ENCODE measurements at regions not wholly inside any gene's neighbourhood (a gene's known extent, or its start where the extent isn't known, plus 50 kb on each side); places are given as distances from the start of the nearest gene placed in this dataset.
"Not testable (repeated sequence)": the region's sequence is repeated elsewhere in the genome, so short reads cannot be mapped to it uniquely, and the experiment has no call there.

DNA sequence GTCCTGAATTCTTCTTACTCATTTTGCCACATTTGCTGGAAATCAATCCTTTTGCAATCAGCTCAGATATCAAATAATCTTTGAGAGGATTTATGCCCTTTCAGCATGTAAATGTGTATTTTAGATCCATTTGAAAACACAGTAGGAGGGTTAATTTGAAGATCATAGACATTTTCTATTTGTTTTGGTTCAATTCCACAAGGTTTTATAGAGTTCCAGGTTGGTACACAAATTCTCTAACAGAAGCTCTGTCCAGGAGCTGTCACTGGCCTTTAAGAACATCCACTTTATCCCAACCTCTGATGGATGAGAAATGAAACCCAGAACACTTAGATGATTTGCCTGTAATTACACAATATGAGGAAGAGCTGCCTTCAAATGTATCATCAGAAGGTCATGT is 157.3 kb upstream of the CHAC2 start:
- no peak for DNase-seq (ENCODE audit: low read depth in 4 of 4, low spot score in 3 of 4)

DNA sequence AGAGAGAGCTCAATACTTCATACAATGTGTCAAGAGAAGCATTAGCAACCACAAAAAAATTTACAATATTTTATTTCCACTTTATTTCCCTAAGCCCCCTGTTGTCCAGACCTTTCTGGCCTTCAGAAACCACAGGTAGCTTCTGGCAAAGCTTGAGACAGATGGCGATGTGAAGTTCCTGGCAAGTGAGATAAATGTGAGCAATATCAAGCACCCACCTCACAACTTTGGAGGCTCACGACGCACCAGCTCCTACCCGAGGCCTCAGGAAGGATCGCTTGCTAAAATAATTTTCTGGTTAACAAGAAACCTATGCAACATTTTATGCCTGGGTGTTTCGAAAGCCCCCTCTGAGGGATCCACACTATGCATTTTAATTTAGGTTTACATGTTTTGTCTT is 158.1 kb upstream of the CHAC2 start:
- DNase-seq (ENCODE audit: low read depth in 4 of 4, low spot score in 3 of 4) = no peak

- no peak for DNase-seq (ENCODE audit: low read depth in 4 of 4, low spot score in 3 of 4)
Observed at GRCh38 chr2:53608293-53608692, 159.3 kb upstream of the CHAC2 start.

DNA sequence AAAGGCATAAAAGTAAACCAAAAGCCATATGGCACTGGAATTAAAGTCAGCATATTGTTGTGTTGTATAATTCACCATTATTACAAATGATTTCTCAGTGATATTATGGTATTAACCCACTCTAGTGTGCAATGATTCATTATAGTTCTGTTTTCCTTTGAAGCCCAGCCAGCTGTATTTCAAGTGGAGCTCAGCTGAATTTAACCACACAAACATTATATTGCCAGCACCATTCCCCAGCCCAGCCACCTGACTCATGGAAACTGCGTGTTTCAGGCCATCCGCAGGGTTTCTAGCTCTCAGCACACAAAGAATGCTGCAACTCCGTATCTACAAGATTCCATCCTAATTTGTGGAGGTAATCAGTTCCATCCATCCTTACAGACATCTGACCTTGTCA is 166.8 kb upstream of the CHAC2 start:
- no peak for DNase-seq (ENCODE audit: low read depth in 4 of 4, low spot score in 3 of 4)

GRCh38 chr2:53586733-53587612 is 180.6 kb upstream of the CHAC2 start:
- DNase-seq (ENCODE audit: low read depth in 4 of 4, low spot score in 3 of 4) = not testable (repeated sequence)

- no peak for DNase-seq (ENCODE audit: low read depth in 4 of 4, low spot score in 3 of 4)
Observed at GRCh38 chr2:53584986-53585385, 182.6 kb upstream of the CHAC2 start.

DNA sequence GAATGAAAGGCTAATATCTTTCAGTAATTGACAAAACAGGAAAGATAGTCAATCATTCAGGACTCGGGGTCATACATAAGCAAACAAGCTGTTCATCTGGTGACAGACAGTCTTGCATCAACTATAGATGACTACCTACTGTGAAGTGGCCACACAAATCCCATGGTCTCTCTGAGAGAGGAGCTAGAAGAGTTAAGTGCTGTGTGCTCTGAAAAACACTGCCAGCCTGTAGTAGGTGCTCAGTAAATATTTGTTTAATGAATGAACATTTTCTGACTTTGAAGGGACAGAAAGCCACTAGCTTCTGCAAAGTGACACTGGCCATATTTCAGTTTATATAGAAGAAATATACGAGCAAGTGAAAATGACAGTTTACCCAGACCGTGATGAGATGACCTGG is 184.0 kb upstream of the CHAC2 start:
- DNase-seq (ENCODE audit: low read depth in 4 of 4, low spot score in 3 of 4) = no peak

DNA sequence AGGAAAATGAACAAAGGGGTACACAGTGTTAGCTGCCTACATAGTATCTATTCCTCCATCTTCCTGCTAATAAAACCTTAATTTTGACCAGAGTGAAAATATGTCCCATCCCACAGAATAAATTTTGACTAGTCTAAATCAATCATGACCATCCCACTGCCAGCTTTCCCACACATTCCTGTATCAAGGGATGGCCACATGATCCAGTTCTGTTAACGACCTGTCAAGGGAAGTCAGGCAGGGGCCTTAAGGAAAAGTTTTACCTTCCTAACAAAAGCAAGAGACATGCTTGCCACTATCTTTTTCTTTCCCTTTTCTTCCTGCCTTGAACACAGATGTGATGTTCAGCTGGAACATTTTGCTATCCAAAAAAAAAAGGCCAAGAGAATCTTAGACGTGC is 185.0 kb upstream of the CHAC2 start:
- no peak for DNase-seq (ENCODE audit: low read depth in 4 of 4, low spot score in 3 of 4)

DNA sequence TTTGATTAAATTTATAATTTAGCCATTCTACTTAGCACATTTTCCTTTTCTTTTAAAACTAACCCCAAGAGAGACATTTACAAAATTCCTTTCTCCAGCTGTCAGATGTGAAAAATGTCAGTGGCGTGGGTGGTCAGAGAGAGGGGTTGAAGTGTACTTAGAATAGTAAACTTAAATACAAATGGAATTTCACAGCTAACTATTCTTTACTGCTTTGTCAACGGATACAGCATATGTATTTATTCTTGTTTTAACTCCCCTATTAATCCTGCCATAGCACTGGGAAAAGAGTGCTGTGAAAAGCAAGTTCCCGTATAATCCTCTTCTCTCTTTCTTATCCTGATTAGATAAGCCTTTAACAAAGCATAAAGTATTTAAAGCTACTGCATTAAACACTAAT is 191.4 kb upstream of the CHAC2 start:
- DNase-seq (ENCODE audit: low read depth in 4 of 4, low spot score in 3 of 4) = peak; percentile 14 to 28 (median 26)

GRCh38 chr2:53575721-53576124 is 191.9 kb upstream of the CHAC2 start:
- DNase-seq (ENCODE audit: low read depth in 4 of 4, low spot score in 3 of 4) = peak in 2 of 4 donors; percentile 8 to 14

DNA sequence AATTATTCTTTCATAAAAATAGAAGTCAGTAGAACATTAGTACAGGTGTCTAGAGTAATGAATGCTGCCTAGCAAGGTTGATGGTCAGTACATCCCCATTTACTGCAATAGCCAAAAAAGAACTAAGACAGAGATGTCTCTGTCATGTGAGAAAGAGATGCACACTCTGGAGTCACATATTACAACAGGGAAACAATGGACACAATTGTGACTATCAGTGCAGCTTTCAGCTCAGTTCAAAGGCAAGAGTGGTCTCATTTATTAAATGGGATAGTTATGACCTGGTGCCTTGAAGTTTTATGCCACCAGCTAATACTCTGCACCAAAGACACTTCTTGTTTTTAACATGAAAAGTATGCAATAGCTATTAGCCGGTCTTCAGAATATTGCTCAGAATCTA is 194.9 kb upstream of the CHAC2 start:
- DNase-seq (ENCODE audit: low read depth in 4 of 4, low spot score in 3 of 4) = no peak

GRCh38 chr2:53569957-53570727 is 197.5 kb upstream of the CHAC2 start:
- DNase-seq (ENCODE audit: low read depth in 4 of 4, low spot score in 3 of 4) = no peak

DNA sequence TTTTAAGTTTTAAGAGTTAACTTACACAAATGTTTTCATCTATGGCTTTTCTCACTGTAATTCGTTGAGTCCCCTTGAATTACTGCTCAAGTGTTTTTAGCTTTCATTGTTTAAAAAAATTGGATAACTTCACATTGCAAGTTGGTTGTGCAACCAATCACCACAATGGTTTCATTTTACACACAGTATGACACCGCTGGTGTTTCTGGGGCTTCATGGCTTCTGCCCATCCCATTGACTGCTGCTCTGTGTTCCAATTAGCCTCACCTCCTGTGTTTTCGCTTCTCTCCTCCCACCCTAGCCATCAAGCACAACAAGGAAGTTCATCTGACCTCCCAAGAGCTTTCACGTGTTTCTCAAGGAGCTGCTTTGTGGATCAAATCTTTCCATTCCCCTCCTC is 199.1 kb upstream of the CHAC2 start:
- DNase-seq (ENCODE audit: low read depth in 4 of 4, low spot score in 3 of 4) = no peak

DNA sequence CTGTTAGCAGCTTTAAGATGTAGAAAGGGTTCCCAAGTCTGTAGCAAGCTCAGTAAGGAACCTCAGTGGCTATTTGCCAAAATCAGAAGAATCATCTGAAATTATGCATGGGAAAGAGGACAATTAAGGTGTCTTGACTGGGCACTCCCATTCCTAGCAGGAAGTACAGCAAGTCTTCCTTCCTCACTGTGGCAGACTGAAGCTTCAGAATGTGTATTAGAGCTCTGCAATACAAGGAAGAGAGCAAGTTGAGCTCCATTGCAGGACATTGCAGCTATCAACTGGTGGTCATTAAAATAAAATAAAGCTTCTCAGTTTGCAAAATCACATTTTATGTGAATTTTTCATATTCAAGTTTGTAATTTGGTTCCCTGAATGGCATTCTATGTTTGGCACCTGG is 200.5 kb upstream of the CHAC2 start:
- DNase-seq (ENCODE audit: low read depth in 4 of 4, low spot score in 3 of 4) = no peak

DNA sequence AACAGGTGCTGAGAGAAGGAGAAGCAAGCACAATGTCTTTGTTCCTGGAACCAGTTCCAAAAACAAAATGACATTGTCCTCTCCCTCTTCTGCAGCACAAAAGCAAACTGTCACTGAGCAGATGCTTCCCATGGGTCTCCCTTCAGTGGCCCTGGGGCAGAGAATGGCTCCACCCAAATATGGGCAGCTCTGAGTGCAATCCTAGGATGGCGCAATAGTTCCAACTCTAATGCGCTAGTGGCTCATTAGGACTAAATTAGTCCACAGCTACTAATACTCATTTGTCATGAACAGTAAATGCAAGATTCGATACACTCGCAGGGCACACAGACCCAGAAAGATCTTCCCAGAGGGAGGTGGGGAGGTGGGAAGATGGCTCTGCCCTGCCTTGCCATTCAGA is 205.2 kb upstream of the CHAC2 start:
- DNase-seq (ENCODE audit: low read depth in 4 of 4, low spot score in 3 of 4) = no peak

- no peak for DNase-seq (ENCODE audit: low read depth in 4 of 4, low spot score in 3 of 4)
Observed at GRCh38 chr2:53561155-53561554, 206.4 kb upstream of the CHAC2 start.

- DNase-seq (ENCODE audit: low read depth in 4 of 4, low spot score in 3 of 4) = no peak
Observed at GRCh38 chr2:53559302-53559966, 208.2 kb upstream of the CHAC2 start.

DNA sequence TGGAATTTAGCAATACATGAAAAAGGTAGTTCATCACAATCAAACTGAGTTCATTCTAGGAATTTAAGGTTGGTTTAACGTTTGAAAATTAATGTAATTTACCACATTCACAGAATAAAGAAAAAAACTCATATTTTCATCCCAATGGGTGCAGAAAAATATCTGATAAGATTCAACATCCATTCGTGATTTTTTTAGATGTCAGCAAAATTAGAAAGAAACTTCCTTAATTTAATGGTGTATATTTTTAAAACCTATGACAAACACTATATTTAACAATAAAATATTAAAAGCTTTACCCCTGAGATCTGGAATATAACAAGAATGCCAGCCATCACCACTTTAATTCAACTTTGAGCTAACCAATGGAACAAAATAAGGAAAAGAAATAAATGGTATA is 208.7 kb upstream of the CHAC2 start:
- no peak for DNase-seq (ENCODE audit: low read depth in 4 of 4, low spot score in 3 of 4)

- DNase-seq (ENCODE audit: low read depth in 4 of 4, low spot score in 3 of 4) = no peak
Observed at GRCh38 chr2:53549497-53549896, 218.1 kb upstream of the CHAC2 start.

- DNase-seq (ENCODE audit: low read depth in 4 of 4, low spot score in 3 of 4) = no peak
Observed at GRCh38 chr2:53545604-53546003, 222.0 kb upstream of the CHAC2 start.

DNA sequence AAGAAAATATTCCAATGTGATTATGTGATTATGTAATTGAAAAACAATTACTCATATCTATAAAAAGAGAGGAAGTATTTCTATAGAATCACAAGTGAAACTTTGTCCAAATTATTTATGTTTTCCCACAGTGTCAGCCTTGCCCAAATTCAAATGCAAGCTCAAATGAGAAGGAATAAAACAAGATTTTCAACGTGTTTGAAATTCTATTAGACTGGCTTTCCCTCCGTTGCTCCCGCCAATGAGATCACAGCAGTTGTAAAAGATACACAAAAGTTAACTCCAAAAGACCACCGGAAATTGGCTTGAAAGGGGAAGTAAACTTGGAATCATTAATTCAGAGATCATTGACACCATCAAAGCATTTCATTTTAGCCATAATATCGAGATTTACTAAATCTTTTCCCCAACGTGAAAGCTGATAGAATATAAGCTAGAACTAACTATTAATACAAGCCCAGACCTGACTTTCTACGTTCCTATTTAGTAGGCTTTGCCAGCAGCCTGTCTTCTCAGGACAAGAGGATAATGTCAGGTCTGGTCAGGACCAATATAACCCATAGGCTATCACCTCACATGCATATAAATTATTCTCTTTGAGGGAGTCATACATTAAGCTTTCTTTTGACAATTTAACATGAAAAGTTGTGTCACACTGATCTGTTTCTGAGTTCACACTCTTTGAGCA is 222.6 kb upstream of the CHAC2 start:
- DNase-seq (ENCODE audit: low read depth in 4 of 4, low spot score in 3 of 4) = no peak
